Right renal pelvis (tissue), 4 donors: ENCODE measurements at regions not wholly inside any gene's neighbourhood (a gene's known extent, or its start where the extent isn't known, plus 50 kb on each side); places are given as distances from the start of the nearest gene placed in this dataset.

ENCODE experiments used
- DNase-seq, 4 donors: peaks; one replicate each; pipeline ENCODE4 v3.0.0-alpha.2; 2013; ENCODE audit warnings: low read depth in 4 of 4, low spot score in 3 of 4, missing footprints in 1 of 4

DNA sequence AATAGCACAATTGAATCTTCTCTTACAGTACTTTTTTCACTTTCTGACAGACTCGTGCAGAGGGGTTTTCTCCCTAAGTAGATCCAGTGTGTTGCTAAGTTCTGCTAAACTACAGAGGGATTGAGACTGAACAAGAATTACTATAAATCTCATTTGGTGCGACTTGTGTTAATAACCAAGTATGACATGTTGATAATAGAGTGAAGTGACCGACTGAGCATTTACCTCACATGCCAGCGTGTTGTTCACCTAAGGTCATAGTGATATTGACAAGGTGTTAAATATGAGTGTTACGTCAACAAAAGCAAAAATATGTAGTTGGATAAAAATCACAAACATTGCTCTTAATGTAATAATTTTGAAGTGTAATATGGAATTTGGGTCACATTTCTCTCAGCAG lies 97.8 kb upstream of the PDE3A start:
- no peak for DNase-seq

DNA sequence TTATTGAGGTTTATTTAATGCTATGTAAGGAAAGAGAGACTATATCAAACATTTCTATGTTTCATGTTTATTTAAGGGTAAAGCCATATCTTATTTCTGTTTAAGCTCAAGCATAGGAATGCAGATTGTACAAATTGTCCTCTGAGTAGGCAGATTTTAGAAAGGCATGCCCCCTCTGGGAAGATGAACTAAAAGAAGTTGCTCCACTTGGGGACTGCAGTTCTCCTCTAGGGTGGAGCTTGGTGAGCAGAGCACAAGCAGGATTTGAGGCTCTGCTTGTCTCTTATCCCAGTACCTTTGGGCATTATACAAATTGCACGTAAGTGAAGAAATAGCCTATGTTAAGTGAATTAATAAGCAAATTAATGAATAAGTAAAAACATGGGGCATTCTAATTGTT lies 96.2 kb upstream of the PDE3A start:
- DNase-seq = no peak

DNA sequence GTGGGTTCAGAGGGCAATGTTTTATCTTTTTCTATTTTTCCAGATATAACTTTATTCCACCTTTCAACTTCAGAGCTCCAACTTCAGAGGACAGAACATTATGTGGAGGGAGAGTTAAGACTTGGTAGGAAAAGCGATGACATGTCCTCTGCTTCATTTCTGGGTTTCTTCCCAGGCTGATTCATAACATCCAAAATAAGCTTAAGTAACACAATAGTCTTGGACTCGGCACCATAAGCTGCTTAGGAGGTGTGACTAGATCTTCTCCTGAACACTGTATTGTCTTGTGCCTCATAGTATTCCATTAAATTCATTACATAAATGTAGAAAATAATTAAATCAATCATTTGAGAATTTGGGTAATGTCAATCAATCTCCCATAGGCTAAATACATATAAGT lies 95.5 kb upstream of the PDE3A start:
- DNase-seq = no peak

DNA sequence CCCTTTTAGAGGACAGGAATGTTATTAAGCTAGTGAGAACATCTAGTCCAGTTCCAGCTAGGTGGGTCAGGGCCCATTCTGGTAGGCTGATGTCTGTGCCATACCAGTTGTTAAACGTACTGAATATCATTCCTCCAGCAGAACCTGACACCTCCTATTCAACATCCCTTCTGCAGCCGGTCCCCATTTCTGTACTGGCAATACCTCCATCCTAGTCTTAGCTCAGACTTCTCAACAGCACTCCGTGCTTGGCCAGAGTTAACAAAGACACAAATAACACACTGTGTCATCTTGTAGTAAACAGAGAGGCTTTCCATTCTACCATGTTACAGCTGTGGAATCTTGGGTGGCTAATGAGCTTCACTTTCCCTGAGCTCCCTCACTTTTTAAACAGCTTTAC lies 94.3 kb upstream of the PDE3A start:
- DNase-seq = no peak

DNA sequence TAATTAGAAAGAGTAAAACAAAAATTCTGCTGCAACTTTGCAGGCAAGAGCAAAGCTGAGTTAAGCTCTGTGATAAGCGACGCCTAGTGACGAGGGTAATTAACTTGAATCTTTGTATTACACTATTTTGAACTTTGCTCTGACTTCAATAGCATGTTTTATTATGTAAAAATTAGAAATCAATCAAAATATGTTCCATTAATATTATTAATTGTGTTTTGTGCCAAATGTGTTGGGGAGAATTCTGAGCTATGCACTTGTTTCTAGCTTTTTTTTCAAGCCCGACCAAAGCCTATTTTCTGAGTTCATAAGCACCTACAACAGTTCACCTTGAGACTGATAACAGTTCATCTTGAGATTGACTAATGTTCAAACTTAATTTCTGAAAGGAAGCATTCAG lies 90.1 kb upstream of the PDE3A start:
- no peak for DNase-seq

DNA sequence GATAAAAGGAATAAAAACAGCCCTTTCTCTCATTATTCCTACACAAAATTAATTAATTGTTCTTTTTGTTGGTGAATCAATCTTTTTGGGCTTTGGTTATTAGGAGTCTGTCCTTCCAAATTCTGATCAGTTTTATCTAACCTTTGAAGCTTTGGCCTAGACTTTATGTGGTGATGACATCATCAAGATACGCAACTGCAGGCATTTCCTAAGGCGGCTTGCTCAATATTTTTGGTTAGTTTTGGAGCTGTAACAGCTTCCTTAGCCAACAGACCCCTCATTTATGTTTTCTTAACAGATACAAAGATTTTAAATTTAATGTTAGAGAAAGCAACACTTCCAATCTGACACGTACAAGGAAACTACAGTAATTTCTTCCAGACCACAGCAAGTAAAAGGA lies 87.8 kb upstream of the PDE3A start:
- no peak for DNase-seq

DNA sequence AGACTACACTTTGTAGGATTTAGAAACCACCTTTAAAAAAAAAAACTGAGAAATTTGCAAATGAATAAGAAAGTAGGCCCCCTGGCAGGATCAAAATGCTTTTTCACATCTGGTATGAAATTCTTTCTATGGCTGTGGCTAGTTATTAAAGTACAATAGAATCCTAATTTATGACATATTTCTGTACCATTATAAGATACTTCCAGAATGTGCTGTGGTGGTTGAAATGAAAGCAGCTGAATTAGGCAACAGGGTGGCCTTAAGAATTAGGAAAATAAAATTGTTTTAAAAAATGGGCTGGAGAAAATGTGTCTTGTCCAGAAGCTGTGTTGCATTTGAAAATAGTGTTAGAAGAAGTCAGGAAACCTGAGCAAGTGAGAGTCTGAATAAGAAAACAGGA lies 85.9 kb upstream of the PDE3A start:
- DNase-seq = no peak

DNA sequence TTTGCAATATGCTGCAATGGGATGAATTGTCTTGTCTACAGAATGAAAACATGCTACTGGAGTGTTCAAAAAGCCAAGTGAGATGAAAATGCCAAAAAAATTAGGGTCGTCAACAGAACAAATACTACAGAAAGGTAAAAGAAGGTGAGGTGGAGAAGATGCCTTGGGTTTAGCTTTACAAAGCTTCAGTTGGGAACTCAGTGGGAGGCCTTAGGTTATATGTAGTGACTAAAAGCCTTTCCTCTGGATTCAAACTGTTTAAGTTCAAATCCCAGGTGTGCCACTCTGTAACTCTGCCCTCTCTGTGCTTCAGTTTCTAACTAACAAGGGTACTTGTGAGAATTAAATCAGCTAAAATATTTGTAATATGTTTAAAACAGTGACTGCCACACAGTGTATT lies 84.9 kb upstream of the PDE3A start:
- DNase-seq = no peak

DNA sequence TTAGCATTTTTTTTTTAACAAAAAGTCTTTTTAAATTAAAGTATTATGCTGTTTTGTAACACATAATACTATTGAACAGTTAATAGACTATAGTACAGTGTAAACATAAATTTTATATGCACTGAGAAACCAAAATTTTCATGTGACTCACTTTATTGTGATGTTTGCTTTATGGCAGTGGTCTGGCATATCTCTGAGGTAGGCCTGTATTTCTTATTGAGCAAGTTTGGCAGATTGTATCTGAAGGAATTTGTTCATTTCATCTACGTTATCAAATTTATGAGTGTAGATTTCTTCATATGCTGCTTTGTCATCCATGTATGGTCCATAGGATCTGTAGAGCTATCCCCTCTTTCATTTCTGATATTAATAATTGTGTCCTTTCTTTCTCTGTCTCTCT lies 78.8 kb upstream of the PDE3A start:
- no peak for DNase-seq

DNA sequence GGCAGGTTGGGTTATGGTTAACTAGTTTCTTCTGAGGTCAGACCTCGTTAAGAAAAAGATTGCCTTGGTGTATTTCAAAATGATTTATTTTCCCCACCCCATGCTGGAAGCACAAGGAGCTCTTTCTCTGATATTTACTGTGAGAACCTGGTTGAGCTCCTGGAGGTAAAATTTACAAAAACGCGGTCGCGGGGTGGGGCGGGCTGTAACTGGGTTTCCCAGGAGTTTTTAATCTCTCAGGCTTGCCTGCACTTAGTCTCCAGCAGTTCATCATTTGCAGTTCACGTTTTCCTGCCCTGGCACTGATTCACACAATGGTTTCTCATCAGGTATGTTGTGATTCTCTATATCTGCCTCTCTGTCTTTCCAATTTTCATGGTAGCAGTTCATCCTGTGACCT lies 67.9 kb upstream of the PDE3A start:
- no peak for DNase-seq

DNA sequence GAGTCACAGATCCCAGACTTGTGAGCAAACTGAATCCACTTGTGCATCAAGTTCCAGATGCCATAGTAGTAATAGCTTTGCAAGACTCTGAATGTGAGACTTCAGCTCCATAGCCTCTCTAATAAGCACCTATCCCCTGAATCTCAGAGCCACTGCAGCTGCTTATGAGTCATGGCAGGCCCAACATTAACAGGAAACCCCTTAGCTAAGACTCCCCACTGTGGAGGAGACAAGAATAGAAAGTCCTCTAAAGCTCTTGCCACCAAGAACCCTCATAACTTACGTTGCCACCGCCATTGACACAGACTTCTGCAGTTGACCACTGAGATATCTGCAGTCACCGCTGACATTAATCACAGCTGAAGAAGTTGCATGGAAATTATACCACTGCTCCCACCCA lies 62.9 kb upstream of the PDE3A start:
- no peak for DNase-seq

DNA sequence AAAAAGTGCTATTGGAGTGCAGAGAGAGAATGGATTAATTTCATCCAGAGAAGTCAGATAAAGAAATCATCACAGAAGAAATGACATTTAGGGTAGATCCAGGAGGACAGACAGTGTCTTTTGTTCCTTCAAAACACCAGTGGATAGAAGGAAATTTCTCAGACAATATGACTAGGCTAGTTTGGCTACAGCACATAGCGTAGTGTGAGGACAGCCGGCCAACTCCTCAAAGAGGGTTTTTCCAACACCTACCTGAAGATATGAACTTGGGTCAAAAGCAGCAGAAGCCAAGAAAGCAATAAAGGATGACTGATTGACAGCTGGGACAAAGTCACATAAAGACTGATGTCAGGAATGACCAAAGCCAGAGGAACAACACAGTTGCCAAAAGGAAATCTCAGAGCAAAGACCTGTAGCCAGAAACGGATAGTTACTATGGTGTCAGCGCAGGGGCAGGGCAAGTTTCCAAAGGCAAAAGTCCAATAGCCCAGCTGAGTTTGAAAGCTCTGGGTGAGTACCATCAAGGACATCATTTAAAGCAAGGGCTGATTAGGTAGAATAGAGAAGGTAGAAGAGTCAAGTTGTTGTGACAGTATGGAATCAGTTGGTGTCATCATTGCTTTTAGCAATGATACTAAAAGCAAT lies 58.7 kb upstream of the PDE3A start:
- no peak for DNase-seq

DNA sequence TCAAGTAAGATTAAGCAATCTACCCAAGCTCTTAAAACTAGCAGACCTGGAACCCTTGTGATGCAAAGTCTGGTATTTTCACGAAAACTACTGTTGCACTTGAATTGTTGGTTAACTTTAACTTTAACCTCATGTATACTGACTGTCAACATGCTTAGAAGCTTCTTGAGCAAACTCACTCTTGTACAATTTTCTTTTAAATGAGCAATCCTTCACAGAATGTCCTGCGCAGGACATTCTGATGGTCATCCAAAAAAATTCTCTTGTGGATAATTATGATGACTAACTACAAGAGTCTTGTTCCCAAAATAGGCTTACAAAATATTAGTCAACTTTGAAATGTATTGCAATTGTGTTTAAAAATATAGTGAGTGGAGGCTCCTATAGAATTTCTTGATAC lies 54.0 kb upstream of the PDE3A start:
- no peak for DNase-seq

DNA sequence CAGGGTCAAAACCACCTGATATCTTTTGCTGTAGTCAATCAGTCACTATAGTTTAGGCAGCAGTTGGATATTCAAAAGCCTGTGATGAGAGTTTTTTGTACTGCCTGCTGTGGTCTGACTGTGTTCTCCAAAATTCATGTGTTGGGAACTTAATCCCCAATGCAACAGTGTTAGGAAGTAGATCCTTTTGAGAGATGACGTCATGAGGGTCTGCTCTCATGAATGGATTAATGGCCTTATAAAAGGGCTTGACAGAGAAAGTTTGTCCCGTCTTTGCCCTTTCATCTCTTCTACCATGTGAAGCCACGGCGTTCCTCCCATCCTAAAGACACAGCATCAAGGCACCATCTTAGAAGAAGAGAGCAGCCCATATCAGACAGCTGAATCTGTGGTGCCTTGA lies 50.8 kb upstream of the PDE3A start:
- DNase-seq = no peak
